ENCODE measurements at regions not wholly inside any gene's neighbourhood (a gene's known extent, or its start where the extent isn't known, plus 50 kb on each side); places are given as distances from the start of the nearest gene placed in this dataset.

DNA sequence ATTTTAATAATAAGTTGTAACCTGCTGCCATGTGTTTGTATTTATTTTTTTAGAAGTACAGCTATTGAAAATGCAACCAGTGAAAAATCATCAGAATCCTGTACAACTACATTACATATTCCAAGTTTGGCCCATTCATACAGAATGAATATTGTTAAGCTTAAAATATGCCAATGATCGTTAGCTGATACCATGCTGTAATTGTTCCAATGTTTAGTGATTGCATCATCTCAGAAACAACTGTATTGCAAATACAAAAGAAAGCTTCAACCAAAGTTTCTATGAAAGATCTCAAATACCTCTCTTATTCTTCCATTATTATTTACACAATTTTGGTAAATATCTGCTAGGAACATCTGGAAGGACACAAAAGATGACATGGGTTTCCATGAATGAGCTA lies 51.6 kb upstream of the ALCAM start:
- no peaks in the 10 kb centered on the region for H3K9me3 ChIP-seq (ENCODE audit: insufficient read depth, low read length)
- H3K9ac ChIP-seq (ENCODE audit: insufficient read length, low read depth): no peak overlapping the region
- no peaks in the 10 kb centered on the region for H3K27me3 ChIP-seq (ENCODE audit: insufficient read depth, insufficient read length)
- H3K36me3 ChIP-seq (ENCODE audit: insufficient read depth, insufficient read length, low read length): no peaks in the 10 kb centered on the region
- no peak overlapping the region for H3K4me3 ChIP-seq (ENCODE audit: insufficient read length, low read depth)
- H3K4me1 ChIP-seq (ENCODE audit: insufficient read depth, insufficient read length): no peaks in the 10 kb centered on the region
- DNase-seq (ENCODE audit: low read depth, low spot score): no peak
- TF ChIP-seq YY1 (IDR thresholded peaks at IDR 0.05; ENCODE audit: insufficient read depth, insufficient read length): no peak
- no peak for TF ChIP-seq SUZ12 (IDR thresholded peaks at IDR 0.05; ENCODE audit: extremely low read depth, insufficient read depth, insufficient read length)
- TF ChIP-seq ZNF274 (IDR thresholded peaks at IDR 0.05; ENCODE audit: low read depth, low read length): no peak

DNA sequence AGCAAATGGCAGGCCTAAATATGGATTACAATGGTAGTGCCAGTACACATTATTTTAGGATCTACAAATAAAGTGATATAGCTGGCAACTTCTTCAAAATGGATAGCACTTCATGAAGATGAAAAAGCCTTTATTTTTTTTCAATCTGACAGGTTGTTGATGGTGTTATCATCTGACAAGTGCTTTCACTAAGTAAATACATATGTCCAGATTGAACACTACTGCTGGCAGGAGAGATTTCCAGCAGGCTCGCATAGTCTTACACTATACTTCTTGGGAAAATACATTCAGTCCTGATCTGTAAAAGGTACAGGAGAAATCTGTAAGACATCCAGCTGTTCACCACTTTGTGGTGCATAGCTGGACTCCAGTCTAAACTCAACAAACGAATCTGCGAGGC lies 50.9 kb upstream of the ALCAM start:
- no peaks in the 10 kb centered on the region for H3K9me3 ChIP-seq (ENCODE audit: insufficient read depth, low read length)
- no peaks in the 10 kb centered on the region for H3K36me3 ChIP-seq (ENCODE audit: insufficient read depth, insufficient read length, low read length)
- H3K4me3 ChIP-seq (ENCODE audit: insufficient read length, low read depth): no peak overlapping the region
- DNase-seq (ENCODE audit: low read depth, low spot score): no peak
- H3K9ac ChIP-seq (ENCODE audit: insufficient read length, low read depth): no peak overlapping the region
- no peaks in the 10 kb centered on the region for H3K4me1 ChIP-seq (ENCODE audit: insufficient read depth, insufficient read length)
- no peaks in the 10 kb centered on the region for H3K27me3 ChIP-seq (ENCODE audit: insufficient read depth, insufficient read length)
- TF ChIP-seq ZNF274 (IDR thresholded peaks at IDR 0.05; ENCODE audit: low read depth, low read length) (no peak), SUZ12 (IDR thresholded peaks at IDR 0.05; ENCODE audit: extremely low read depth, insufficient read depth, insufficient read length) (no peak), YY1 (IDR thresholded peaks at IDR 0.05; ENCODE audit: insufficient read depth, insufficient read length) (no peak)

DNA sequence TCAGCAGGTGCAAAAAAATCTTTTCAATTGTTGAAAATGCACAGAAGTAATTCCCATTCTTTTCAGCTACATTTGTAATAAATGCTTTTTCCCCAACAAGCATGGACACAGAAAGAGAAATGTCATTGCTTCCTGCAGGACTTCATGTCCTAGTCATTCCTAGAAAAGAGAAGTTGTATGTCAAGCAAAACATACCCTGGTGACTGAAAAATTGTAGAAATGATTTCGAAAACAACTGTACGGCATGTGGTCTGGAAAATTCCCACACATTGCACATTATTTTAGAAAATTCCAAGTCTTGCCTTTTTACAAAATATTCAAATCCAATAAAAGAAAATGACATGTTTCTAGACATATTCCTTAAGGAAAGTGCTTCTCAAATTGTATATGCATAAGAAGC lies 50.4 kb upstream of the ALCAM start:
- Histone ChIP-seq H3K36me3 (ENCODE audit: insufficient read depth, insufficient read length, low read length) (no peaks in the 10 kb centered on the region), H3K9me3 (ENCODE audit: insufficient read depth, low read length) (no peaks in the 10 kb centered on the region), H3K4me1 (ENCODE audit: insufficient read depth, insufficient read length) (no peaks in the 10 kb centered on the region), H3K27me3 (ENCODE audit: insufficient read depth, insufficient read length) (no peaks in the 10 kb centered on the region), H3K4me3 (ENCODE audit: insufficient read length, low read depth) (no peak overlapping the region), H3K9ac (ENCODE audit: insufficient read length, low read depth) (no peak overlapping the region)
- TF ChIP-seq YY1 (IDR thresholded peaks at IDR 0.05; ENCODE audit: insufficient read depth, insufficient read length) (no peak), ZNF274 (IDR thresholded peaks at IDR 0.05; ENCODE audit: low read depth, low read length) (no peak), SUZ12 (IDR thresholded peaks at IDR 0.05; ENCODE audit: extremely low read depth, insufficient read depth, insufficient read length) (no peak)
- no peak for DNase-seq (ENCODE audit: low read depth, low spot score)
